H9 (cell line): ENCODE measurements at regions not wholly inside any gene's neighbourhood (a gene's known extent, or its start where the extent isn't known, plus 50 kb on each side); places are given as distances from the start of the nearest gene placed in this dataset.

Experiments used
- DNase-seq: peaks from one replicate; pipeline ENCODE4 v3.0.0-alpha.2; 2017
- H2AFZ ChIP-seq: one replicate; pipeline ENCODE4 v1.6.1; 2013; ENCODE audit warnings: mild to moderate bottlenecking, low read length, control low read depth, moderate library complexity
- H2AK5ac ChIP-seq: 2 replicates; pipeline ENCODE4 v1.6.1; 2013; ENCODE audit warnings: low read length, control low read depth, mixed read lengths; ENCODE audit not compliant: insufficient read length
- H2BK120ac ChIP-seq: one replicate; pipeline ENCODE4 v1.6.1; 2013; ENCODE audit warnings: low read depth, mild to moderate bottlenecking, low read length, control low read depth, inconsistent platforms; ENCODE audit not compliant: poor library complexity, severe bottlenecking
- H2BK12ac ChIP-seq: 2 replicates; pipeline ENCODE4 v1.6.1; 2013; ENCODE audit warnings: low read length, control low read depth, mixed read lengths, low read depth; ENCODE audit not compliant: insufficient read length
- H2BK15ac ChIP-seq: 2 replicates; pipeline ENCODE4 v1.6.1; 2013; ENCODE audit warnings: low read depth, low read length, control low read depth
- H2BK20ac ChIP-seq: one replicate; pipeline ENCODE4 v1.6.1; 2013; ENCODE audit warnings: low read depth, mild to moderate bottlenecking, low read length, control low read depth, inconsistent platforms; ENCODE audit not compliant: poor library complexity, severe bottlenecking
- H2BK5ac ChIP-seq: 2 replicates; pipeline ENCODE4 v1.6.1; 2013; ENCODE audit warnings: low read length, control low read depth, mixed read lengths; ENCODE audit not compliant: insufficient read length
- H3K14ac ChIP-seq: 2 replicates; pipeline ENCODE4 v1.6.1; 2013; ENCODE audit warnings: low read length, control low read depth; ENCODE audit not compliant: insufficient read depth
- H3K18ac ChIP-seq: 2 replicates; pipeline ENCODE4 v1.6.1; 2013; ENCODE audit warnings: low read depth, mild to moderate bottlenecking, mixed read lengths, low read length, control low read depth; ENCODE audit not compliant: insufficient read length
- H3K23ac ChIP-seq: 2 replicates; pipeline ENCODE4 v1.6.1; 2013; ENCODE audit warnings: low read length, control low read depth, mixed read lengths, low read depth; ENCODE audit not compliant: insufficient read length
- H3K23me2 ChIP-seq: 2 replicates; pipeline ENCODE4 v1.6.1; 2013; ENCODE audit warnings: low read depth, mild to moderate bottlenecking, mixed read lengths, low read length, control low read depth; ENCODE audit not compliant: insufficient read length, poor library complexity, severe bottlenecking
- H3K27ac ChIP-seq: 2 replicates; pipeline ENCODE4 v1.5.1; 2013; ENCODE audit warnings: low read length, control low read depth, mixed read lengths, low read depth; ENCODE audit not compliant: insufficient read length
- H3K27me3 ChIP-seq: 2 replicates; pipeline ENCODE4 v1.6.1; 2013; ENCODE audit warnings: low read length, control low read depth, inconsistent platforms; ENCODE audit not compliant: insufficient read depth
- H3K4ac ChIP-seq: 2 replicates; pipeline ENCODE4 v1.6.1; 2013; ENCODE audit warnings: low read depth, mild to moderate bottlenecking, control low read depth, inconsistent platforms, low read length, moderate library complexity
- H3K4me1 ChIP-seq: 2 replicates; pipeline ENCODE4 v1.6.1; 2013; ENCODE audit warnings: low read length, control low read depth, inconsistent platforms; ENCODE audit not compliant: insufficient read depth
- H3K4me2 ChIP-seq: 2 replicates; pipeline ENCODE4 v1.6.1; 2013; ENCODE audit warnings: low read length, control low read depth, mixed read lengths; ENCODE audit not compliant: insufficient read length, insufficient read depth
- H3K56ac ChIP-seq: 2 replicates; pipeline ENCODE4 v1.6.1; 2013; ENCODE audit warnings: low read depth, mild to moderate bottlenecking, mixed read lengths, low read length, control low read depth; ENCODE audit not compliant: insufficient read length
- H3K79me1 ChIP-seq: 2 replicates; pipeline ENCODE4 v1.6.1; 2013; ENCODE audit warnings: low read depth, mild to moderate bottlenecking, moderate library complexity, low read length, control low read depth, inconsistent platforms; ENCODE audit not compliant: insufficient read depth, poor library complexity, severe bottlenecking
- H3K79me2 ChIP-seq: 2 replicates; pipeline ENCODE4 v1.6.1; 2013; ENCODE audit warnings: low read length, control low read depth, inconsistent platforms; ENCODE audit not compliant: insufficient read depth
- H3K9ac ChIP-seq: 2 replicates; pipeline ENCODE4 v1.6.1; 2013; ENCODE audit warnings: low read length, control low read depth, mixed read lengths; ENCODE audit not compliant: insufficient read length; ENCODE audit errors: extremely low read depth
- H3K9me3 ChIP-seq: one replicate; pipeline ENCODE4 v1.6.1; 2013; ENCODE audit warnings: low read depth, low read length, inconsistent platforms; ENCODE audit not compliant: control insufficient read depth
- H3T11ph ChIP-seq: one replicate; pipeline ENCODE4 v1.6.1; 2013; ENCODE audit warnings: mild to moderate bottlenecking, low read length, control low read depth, inconsistent platforms
- H4K20me1 ChIP-seq: one replicate; pipeline ENCODE4 v1.6.1; 2013; ENCODE audit not compliant: control insufficient read depth, insufficient read length, insufficient read depth
- H4K5ac ChIP-seq: 2 replicates; pipeline ENCODE4 v1.6.1; 2013; ENCODE audit warnings: low read depth, mild to moderate bottlenecking, mixed read lengths, low read length, control low read depth; ENCODE audit not compliant: insufficient read length
- H4K8ac ChIP-seq: replicated peaks from 2 replicates; pipeline ENCODE4 v1.6.1; 2013; ENCODE audit warnings: low read length, control low read depth, mixed read lengths, low read depth; ENCODE audit not compliant: insufficient read length
- H4K91ac ChIP-seq: 2 replicates; pipeline ENCODE4 v1.6.1; 2013; ENCODE audit warnings: low read depth, mild to moderate bottlenecking, moderate library complexity, mixed read lengths, low read length, control low read depth; ENCODE audit not compliant: insufficient read length
- H3K27ac Mint-ChIP-seq, 3 experiments: 2 replicates in 2 of 3; 3 replicates in 1 of 3; pipeline ENCODE4 v1.8.0; 2020 to 2021; ENCODE audit warnings: mixed read lengths in 3 of 3, mild to moderate bottlenecking in 1 of 3, moderate library complexity in 1 of 3
- H3K27me3 Mint-ChIP-seq: 2 replicates; pipeline ENCODE4 v1.8.0; 2021; ENCODE audit warnings: low read depth, mild to moderate bottlenecking, moderate library complexity, mixed read lengths
- H3K36me3 Mint-ChIP-seq, 3 experiments: 2 replicates in 2 of 3; 3 replicates in 1 of 3; pipeline ENCODE4 v1.8.0; 2020 to 2021; ENCODE audit warnings: low read depth in 3 of 3, mixed read lengths in 3 of 3; ENCODE audit not compliant: insufficient read depth in 1 of 3
- H3K4me1 Mint-ChIP-seq, 2 experiments: 2 replicates each; pipeline ENCODE4 v1.8.0; 2020; ENCODE audit warnings: mixed read lengths in 2 of 2
- H3K4me3 Mint-ChIP-seq, 2 experiments: 2 replicates in 1 of 2; 3 replicates in 1 of 2; pipeline ENCODE4 v1.8.0; 2020 to 2021; ENCODE audit warnings: mild to moderate bottlenecking in 2 of 2, mixed read lengths in 2 of 2, moderate library complexity in 1 of 2
- H3K9me3 Mint-ChIP-seq, 2 experiments: 2 replicates in 1 of 2; 3 replicates in 1 of 2; pipeline ENCODE4 v1.8.0; 2020; ENCODE audit warnings: mild to moderate bottlenecking in 2 of 2, mixed read lengths in 2 of 2, moderate library complexity in 1 of 2
- WGBS: extraction: QIAGEN DNeasy Blood & Tissue Kit; methylation state at CpG from one replicate; pipeline ENCODE4 v1.1.7; 2013; ENCODE audit warnings: missing lambda C conversion rate, low lambda C conversion rate, mixed read lengths; ENCODE audit not compliant: insufficient read length; ENCODE audit errors: extremely low coverage; 5-methylcytosine and 5-hydroxymethylcytosine counted together
- TF ChIP-seq, protein P1 (sequence below): fragments of 200-600 bp; sonication (generic); conservative IDR thresholded peaks from 3 replicates; pipeline ENCODE4 v1.8.0; 2021; ENCODE audit warnings: antibody characterized with exemption, mild to moderate bottlenecking

GRCh38 chrX:68997911-68998310 lies 167.3 kb downstream of the PJA1 start:
- Mint-ChIP-seq H3K27ac (no peak overlapping the region), H3K4me3 (no peak overlapping the region), H3K36me3 (no peaks in the 10 kb centered on the region; a peak in 1 of 7 replicates), H3K27me3 (peaks cover 6% of the 10 kb centered on the region), H3K4me1 (peaks cover 7 to 15% of the 10 kb centered on the region in 2 experiments; a peak in 3 of 4 replicates), H3K9me3 (peaks cover 54 to 59% of the 10 kb centered on the region in 2 experiments)
- Histone ChIP-seq H4K8ac (no peak overlapping the region), H3K4ac (no peak overlapping the region), H3K18ac (no peak overlapping the region), H3T11ph (no peak overlapping the region), H3K14ac (no peak overlapping the region), H3K23ac (no peak overlapping the region), H4K91ac (no peak overlapping the region), H3K27ac (no peak overlapping the region), H3K4me2 (no peak overlapping the region), H4K5ac (no peak overlapping the region), H2AFZ (no peak overlapping the region), H3K79me2 (no peaks in the 10 kb centered on the region), H3K4me1 (no peaks in the 10 kb centered on the region), H3K23me2 (no peaks in the 10 kb centered on the region), H3K79me1 (no peaks in the 10 kb centered on the region), H3K56ac (no peak overlapping the region), H2BK20ac (no peak overlapping the region), H3K9ac (no peak overlapping the region), H2BK12ac (no peak overlapping the region), H4K20me1 (no peaks in the 10 kb centered on the region), H2BK5ac (no peak overlapping the region), H3K27me3 (no peaks in the 10 kb centered on the region), H2AK5ac (no peak overlapping the region), H2BK120ac (no peak overlapping the region), H2BK15ac (no peak overlapping the region), H3K9me3 (no peaks in the 10 kb centered on the region)
- DNase-seq: no peak
- no CpG with 5 or more reads among the region's 2 CpGs for WGBS
- TF ChIP-seq, protein P1, sequence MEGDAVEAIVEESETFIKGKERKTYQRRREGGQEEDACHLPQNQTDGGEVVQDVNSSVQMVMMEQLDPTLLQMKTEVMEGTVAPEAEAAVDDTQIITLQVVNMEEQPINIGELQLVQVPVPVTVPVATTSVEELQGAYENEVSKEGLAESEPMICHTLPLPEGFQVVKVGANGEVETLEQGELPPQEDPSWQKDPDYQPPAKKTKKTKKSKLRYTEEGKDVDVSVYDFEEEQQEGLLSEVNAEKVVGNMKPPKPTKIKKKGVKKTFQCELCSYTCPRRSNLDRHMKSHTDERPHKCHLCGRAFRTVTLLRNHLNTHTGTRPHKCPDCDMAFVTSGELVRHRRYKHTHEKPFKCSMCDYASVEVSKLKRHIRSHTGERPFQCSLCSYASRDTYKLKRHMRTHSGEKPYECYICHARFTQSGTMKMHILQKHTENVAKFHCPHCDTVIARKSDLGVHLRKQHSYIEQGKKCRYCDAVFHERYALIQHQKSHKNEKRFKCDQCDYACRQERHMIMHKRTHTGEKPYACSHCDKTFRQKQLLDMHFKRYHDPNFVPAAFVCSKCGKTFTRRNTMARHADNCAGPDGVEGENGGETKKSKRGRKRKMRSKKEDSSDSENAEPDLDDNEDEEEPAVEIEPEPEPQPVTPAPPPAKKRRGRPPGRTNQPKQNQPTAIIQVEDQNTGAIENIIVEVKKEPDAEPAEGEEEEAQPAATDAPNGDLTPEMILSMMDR: no peak
